ENCODE measurements at regions not wholly inside any gene's neighbourhood (a gene's known extent, or its start where the extent isn't known, plus 50 kb on each side); places are given as distances from the start of the nearest gene placed in this dataset.

DNA sequence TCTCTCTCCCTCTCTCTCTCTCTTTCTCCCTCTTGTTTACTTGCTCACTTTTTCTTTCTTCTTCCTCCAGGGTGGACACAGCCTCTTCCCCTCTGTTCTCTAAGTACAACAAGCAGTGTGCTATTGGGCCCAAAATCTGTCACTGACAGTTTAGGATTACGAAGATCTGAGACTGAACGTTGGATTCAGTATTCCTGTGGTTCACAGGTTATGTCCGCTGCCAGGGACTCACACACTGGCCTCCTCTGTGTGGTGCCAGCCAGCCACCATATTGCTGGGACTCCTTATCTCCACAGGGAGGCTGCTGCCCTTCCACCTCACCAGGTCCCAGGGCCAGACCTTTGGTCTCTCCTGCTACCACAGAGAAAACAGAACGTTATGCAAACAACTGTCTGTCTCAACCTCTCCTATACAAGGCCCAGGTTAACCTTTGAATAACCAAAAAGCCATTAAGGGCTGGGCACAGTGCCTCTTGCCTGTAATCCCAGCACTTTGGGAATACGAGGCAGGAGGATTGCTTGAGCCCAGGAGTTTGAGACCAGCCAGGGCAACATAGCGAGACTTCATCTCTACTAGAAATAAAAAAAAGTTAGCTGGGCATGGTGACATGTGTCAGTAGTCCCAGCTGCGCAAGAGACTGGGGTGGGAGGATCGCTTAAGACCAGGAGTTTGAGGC is 171.9 kb upstream of the RAB4A start:
- DNase-seq: no peak

DNA sequence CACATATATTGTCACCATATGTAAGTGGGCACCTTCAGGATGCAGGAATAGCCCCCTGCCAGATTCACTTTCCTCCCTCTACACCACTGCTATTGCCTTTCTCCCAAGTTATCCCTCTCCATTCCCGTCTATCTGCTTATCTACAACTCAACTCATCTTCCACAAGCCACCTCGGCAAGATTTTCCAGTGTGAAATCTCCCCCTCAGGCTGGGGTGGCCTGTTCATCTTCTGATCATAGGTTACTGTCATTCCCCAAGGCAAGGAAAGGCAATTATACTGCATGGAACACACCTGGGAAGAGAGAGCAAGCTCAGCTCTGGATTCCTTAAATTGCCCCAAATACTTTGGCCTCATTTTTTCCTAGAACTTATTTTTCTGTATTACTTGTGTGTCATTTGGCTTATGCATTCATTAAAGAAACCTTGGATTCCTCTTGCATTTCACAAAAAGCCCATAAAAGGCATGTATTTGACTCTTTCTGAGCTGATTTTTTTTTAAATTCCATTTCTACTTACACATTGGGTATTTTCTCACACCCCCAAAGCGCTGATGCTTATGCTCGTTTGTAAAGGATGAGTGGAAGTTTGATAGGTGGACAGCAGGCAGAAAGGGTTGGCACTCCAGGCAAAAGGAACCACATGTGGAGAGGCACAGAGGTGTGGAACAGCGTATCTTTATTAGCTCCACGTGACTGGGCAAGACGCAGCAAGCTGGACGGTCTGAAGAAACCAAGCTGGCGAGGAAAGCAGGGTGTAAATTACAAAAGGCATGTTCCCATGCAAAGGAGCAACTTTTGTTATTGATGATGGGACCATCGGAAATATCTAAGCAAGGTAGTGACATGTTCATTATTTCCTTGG is 169.7 kb upstream of the RAB4A start:
- DNase-seq: no peak

DNA sequence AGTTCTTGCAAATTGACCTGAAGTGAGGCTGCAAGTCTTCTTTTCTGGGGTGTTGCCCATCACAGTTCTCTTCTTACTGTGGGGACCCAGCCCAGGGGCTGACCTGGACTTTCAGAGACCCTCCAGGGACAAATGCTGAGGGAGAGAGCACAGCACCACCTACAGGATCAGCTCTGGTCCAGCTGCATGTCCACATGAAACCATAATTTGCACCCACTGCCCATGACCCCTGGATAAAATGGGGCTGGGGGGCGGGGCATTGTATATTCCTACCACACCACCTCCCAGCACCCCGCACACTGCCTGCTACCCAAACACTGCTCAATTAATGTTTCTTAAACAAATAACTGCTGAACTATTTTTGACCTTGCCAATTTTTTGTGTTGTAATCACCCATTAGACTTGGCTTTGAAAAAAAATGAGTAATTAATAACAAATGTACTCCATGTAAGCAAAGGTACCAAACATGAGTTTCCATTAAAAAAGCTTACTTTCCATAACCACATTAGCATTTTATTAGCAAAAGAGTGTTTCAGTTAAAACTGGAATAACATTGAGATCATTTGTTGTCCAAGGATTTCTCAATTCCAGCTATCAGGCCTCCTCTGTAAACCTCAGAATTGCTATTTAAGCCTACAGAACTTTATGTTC is 168.0 kb upstream of the RAB4A start:
- no peak for DNase-seq

DNA sequence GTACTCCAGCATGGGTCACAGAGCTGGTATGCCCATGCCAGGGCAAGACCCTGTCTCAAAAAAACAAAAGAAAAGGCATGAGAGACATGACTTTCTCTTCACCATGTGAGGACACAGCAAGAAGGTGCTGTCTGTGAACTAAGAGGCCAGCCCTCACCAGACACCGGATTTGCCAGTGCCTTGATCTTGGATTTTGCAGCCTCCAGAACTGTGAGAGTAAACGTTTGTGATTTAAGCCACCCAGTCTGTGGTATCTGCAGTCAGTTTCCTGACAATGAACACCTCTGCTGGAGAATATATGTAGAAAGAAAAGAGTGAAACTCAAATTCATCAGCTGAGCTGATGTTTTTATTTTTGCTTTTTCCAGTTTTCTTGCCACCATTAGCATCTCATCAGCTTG is 166.3 kb upstream of the RAB4A start:
- no peak for DNase-seq

DNA sequence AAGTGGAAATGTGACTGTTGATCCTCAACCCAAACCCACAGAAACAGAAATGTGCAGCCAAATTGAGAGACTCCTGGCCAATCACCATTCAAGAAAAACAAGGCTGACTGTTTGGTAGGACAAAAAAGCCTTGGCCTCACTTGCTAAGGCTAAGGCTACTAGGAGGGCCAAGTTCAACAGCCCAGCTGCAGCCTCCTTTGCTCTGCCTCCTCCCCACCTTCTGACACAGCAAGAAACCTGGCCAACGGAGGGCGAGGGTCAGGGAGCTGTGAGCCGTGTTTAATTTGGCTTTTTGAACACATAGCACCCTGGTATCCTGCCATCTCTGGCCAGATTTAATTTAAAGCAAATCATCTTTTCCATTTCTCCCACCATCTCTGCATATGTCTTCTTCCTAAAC is 165.8 kb upstream of the RAB4A start:
- no peak for DNase-seq

DNA sequence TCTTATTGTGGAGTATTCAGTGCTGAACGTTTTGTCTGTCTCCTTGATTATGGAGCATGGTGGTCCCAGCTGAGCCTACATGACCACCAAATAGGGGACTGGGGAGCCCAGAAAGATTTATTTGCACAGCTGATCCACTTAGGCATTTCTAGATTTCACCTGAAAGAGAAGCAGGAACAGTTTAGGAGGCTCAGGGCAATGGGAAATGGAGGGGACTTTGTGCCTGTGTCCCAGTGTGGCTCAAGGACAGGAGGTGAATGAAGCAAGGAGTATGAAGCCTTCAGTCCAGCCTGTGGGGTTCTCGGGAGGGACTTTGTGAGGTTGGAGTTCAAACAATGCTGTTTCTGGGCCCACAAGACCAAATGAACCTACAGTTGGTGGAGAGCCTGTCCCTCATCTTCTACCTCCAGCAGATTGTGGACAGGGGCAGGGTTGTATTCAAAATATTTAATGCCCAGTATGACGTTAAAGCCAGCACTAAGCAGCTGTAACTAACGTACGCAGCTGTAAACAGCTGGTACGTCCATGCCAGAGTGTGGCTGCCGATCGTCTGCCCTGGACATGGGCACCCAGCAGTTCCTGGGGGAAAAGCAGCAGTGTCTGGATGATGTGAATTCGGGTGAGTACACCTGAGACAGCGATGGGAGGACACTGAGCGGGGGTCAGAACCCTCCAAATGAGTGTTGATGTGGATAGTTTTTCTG is 164.9 kb upstream of the RAB4A start:
- DNase-seq: no peak

DNA sequence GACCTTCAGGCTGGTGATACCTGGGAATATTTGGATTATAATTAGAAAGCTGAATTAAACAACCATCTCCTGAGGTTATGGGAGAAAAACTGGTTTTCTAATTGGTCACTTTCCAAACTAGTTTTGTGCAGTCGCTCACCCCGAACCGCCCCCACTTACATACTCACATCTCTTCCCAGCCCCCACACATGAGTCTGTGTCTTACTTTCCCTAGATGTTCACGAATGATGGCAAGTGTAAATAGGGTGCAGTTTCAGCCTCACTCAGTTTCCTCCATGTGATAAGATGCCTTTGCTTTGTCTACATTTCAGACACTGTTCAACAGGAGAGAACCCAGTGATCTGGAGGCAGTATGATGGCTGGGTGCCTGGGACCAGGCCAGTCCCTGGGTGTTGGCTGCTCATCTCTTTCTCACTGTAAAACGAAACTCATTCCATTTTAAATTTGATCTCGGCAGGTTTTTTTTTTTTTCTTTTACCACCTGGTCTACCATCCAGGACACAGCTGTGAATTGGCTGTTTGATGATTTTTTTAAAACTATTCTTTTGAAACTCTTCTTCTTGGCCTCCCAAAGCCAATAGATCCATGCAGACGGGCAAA is 164.3 kb upstream of the RAB4A start:
- no peak for DNase-seq

DNA sequence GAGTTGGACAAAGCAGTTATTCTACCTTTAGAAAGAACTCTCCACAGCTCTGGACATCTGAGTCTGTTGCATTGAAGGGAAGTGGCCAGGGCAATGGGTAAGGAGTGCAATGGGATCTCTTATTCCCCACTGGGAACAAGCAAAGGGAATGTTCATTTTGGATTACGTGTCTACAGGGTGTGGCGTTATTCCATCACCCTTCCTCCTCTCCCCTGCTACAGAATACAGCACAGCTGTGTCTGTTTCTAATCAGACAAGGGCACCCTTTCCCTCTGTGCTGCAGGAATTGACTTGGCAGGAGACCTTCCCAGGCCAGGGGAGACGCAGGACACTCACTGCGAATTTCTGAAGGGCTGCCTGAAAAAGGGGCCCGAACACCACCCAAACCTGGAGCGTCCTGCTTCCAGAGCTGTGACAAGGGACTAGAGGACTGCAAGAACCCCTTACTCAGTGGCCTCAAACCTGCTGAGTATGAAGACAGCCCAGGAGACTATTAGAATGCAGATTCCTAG is 163.6 kb upstream of the RAB4A start:
- no peak for DNase-seq

DNA sequence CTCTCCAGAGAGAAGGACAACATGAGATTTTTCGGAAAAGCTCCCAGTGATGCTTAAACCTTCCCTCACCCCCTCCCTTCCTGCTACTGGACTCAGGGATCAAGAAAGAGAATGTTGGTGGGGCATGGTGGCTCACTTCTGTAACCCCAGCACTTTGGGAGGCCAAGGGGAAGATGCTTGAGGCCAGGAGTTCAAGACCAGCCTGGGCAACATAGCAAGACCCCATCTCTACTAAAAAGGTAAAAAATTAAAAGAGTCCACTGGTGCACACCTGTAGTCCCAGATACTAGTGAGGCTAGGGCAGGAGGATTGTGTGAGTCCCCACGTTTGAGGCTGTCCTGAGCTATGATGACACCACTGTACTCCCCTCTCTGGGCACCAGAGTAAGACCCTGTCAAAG is 162.9 kb upstream of the RAB4A start:
- no peak for DNase-seq

DNA sequence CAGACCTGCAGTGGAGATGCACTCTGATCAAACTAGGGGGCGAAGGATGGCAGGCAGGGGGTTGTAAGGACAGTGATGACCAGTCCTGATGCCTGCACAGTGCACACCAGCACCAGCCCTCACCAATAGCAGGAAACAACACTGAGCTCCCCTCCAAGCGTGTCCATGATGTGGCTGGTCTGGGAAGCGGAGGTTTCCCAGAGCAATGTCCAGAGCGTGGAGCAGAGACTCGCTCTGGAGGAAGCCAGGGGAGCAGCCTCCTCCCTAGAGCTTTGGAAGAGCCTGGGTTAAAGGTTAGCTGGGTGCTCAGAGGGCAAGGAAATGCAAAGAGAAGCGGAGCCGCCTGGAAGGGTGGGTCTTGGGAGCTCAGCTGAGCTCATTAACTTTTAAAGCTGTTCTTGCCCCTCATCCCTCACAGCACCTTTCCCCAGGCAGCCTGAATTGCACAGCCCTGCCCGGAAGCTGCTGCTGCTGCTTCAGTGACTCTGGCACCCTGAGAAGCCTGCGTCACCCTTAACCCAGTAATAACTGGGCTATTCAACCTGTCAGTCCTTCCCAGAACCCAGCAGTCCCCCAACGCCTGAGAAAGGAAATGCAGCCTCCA is 162.2 kb upstream of the RAB4A start:
- no peak for DNase-seq

DNA sequence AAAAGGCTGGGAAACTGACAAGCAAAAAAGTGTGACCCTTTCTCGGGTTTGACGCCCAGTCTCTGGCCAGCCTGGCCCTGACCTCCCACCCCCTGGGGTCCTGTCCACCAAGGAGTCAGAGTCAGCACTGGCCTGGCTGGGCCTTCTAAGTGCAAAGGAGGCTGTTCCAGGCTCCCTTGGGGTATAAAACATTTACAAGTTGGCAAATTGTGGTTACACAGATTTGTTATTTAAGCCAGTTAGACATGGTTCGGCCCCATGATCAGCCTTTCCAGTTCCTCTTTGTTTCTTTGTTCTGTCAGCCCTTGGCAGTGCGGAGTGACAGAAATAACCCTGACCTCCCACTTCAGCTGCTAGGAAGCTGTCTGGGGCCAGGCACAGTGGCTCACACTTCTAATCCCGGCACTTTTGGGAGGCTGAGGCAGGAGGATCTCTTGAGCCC is 161.6 kb upstream of the RAB4A start:
- no peak for DNase-seq

DNA sequence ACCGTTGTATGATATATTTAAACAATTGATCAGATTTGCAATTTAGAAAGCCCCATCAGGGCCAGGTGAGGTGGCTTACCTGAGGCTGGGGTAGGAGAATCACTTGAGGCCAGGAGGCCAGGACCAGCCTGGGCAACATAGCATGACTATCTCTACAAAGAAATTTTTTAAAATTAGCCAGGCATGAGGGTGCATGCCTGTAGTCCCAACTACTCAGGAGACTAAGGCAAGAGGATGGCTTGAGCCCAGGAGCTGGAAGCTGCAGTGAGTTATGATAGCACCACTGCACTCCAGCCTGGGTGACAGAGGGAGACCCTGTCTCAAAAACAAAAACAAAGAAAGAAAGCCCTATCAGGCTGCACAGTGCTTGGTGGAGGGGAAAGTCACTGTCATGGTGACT is 159.9 kb upstream of the RAB4A start:
- DNase-seq: no peak

DNA sequence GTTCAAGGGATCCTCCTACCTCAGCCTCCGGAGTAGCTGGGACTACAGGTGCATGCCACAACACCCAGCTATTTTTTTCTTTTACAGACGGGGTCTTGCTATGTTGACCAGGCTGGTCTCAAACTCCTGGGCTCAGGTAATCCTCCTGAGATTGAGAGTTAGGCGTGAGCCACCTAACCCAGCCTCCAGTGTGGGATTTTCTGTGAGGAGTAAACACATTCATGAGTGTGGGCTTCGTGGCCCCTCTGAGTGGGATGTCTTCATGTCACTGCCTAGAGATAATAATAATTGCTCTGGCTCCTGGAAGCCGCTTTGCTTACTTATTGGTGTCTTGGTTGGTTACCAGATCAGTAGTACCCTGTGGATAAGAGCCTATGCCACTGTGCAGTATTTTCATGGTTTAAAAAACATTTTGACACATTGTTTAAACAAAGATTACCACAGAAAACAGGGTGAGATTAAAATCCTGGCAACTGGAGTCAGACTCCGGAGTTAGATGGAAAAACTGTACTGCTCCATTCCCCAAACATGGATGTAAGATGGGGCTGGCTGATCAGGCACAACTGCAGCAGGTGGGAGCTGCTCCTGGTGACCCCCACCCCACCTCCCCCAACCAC is 159.1 kb upstream of the RAB4A start:
- no peak for DNase-seq

DNA sequence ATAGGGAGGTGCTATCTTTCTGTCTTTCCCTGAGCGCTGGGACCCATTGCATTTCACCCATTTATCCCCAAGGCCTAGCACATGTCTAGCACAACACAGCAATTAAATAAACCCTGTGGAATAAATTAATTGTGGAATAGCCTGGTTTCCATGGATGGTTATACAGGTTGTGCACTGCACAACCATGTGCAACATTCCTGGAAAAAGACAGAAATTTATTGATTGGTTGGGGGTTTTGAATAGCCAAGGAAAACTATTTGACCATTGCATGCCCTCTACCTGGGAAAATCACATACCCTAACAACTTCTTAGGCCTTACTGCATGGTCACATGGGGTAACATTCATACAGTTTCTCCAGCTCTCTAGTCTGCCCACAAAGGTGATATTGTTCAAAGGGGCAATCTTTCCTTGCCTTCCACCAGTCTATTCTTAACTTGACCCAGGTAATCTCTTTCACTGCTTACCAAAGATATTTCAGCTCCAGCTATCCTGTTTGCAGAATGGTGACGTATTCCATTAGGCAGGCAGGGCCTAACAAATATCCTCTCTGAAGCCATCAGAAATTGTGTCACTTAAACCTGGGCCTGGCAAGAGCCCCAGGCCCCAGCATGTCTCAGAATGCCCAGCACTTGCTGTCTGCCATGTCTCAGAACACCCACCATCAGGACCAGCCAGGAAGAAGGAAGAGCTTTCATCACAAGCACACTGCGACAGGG is 157.9 kb upstream of the RAB4A start:
- DNase-seq: no peak

DNA sequence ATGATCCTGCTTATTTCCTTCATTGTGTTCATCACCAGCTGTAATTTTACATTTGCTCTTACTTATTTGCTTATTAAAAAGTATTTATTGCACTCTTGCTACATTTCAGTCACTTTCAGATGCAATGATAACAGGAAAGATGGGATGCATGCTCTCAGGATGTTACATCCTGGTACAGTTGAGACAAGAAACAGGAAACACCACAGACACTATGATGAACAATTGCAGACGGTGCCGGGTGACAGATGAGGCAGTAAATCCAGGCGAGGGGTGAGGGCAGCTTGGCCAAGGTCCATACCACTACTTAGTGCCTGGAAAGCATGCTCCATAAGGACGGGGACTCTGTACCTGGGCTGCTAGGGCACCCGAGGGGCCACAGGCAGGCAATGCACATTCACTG is 156.6 kb upstream of the RAB4A start:
- no peak for DNase-seq

DNA sequence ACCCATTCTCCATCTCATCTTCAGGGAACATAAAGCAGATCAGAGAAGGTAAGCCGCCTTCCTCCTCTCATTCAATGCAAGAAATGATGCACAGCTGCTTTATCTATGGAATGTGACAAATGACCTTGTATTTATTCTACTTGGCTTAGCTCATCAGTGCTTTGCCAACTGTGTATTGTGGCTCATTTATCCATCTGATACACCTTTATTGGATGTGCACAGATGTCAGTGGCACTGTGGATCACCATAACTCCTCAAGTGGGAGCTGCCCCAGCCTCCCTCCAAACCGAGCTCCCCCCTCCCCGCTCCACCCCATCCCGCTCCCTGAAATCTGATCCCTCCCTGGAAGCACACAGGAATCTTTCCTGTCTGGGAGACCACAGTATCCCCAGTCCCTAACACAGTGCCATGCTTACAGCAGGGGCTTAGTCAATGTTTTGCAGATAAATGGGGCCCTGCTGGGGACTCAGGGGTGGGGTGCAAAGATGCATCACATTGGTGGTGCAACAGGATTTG is 156.0 kb upstream of the RAB4A start:
- no peak for DNase-seq

DNA sequence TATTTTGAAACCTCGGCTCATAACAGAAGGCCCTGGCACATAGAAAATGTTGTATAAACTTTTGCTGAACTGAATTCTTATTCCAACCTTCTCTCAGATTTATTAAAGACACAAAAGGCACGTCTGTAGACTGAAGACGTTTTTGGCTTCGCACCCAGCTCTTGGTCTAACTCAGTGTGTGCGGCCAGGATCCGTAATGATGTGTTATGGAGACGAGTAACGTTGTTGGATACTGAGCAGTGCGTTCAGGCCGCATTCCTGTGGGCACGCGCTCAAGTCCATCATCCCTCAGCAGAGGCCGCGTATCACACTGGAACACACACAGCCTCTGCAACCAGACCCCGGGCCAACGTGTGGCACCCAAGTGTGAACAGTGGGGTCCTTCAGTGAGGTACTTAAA is 154.8 kb upstream of the RAB4A start:
- DNase-seq: no peak

DNA sequence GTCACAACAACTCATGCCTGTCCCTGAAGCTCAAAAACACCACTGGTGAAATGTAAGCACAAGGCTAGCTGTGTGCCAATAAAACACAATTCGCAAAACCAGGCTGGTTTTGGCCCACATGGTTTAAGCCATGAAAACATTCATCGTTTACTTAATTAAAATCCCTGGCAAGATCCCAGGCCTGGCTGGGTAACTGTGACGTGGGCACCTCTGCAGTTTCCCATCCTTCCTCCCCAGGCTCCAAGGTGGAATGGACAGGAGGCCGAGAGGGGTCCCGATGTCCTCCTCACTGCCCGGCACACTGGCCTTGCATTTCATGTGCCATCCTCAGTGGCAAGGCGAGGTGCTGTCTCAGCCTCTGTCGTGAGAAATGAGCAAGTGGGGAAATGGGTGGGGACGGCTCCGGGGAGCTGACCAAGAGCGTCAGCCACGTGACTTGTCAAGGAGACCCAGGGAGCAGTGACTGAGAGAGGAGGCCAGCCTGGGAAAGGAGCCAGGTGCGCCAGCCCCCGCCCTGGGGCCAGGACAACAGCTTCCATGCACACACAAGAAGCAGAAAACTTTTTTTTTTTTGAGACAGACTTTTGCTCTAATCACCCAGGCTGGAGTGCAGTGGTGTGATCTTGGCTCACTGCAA is 153.1 kb upstream of the RAB4A start:
- no peak for DNase-seq

DNA sequence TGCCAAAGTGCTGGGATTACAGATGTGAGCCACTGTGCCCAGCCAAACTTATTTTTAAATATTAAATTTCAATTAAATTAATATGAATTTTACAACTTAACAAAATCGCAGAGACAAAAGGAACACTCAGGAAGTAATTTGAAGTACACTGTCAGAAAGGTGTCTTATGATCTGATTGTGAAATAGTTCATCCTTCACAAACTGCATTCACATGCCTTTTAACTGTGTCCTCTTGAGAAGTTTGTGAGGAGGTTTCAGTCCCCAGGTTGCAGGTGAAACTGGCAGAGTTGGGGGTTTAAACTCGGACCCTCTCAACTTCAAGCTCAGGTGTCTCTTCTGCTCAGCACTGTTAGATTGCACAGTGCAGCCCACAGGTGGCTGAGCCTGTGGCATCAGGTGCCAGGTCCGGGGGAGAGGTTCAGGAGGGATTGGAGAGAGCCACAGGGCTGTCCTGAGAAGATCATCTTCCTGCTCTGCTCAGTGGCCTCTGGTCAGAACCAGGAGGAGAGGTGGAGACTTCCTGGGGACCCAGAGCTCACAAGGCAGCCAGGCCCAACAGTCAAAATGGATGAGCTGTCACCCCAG is 152.3 kb upstream of the RAB4A start:
- DNase-seq: no peak

DNA sequence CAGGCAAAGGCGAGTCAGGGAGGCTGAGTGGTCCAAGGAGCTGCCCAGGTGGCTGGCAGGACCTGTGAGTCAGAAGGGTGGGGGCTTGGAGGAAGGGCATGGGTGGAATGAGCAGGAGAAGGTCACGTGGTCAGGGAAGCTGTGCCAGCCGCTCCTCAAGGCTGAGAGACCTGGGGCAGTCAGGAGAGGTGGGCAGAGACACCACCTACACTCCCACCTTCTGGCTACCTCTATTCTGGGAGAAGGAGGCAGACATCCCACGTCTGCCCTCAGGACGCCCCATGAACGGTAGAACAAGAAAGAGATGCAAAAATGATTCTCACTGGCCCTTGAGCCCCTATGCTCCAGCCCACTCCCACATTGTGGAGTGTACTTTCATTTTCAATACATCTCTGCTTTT is 151.8 kb upstream of the RAB4A start:
- no peak for DNase-seq

Measured in CD4-positive, alpha-beta T cell treated with Interferon gamma for 1 hour (primary cell).